ENCODE measurements at regions not wholly inside any gene's neighbourhood (a gene's known extent, or its start where the extent isn't known, plus 50 kb on each side); places are given as distances from the start of the nearest gene placed in this dataset.

- TF ChIP-seq POLR2A (IDR thresholded peaks at IDR 0.05) (no peak), CTCF (IDR thresholded peaks at IDR 0.05) (no peak), EP300 (IDR thresholded peaks at IDR 0.05; ENCODE audit: low read depth) (no peak)
Measured at GRCh38 chr16:6602405-6602804, 730.2 kb upstream of the RBFOX1 start.

All from transverse colon (tissue), 3 donors.